Eye (tissue), 1 donor: ENCODE measurements at regions not wholly inside any gene's neighbourhood (a gene's known extent, or its start where the extent isn't known, plus 50 kb on each side); places are given as distances from the start of the nearest gene placed in this dataset.

ENCODE experiments used
- DNase-seq: peaks from one replicate; pipeline ENCODE4 v3.0.0-alpha.2; 2015

DNA sequence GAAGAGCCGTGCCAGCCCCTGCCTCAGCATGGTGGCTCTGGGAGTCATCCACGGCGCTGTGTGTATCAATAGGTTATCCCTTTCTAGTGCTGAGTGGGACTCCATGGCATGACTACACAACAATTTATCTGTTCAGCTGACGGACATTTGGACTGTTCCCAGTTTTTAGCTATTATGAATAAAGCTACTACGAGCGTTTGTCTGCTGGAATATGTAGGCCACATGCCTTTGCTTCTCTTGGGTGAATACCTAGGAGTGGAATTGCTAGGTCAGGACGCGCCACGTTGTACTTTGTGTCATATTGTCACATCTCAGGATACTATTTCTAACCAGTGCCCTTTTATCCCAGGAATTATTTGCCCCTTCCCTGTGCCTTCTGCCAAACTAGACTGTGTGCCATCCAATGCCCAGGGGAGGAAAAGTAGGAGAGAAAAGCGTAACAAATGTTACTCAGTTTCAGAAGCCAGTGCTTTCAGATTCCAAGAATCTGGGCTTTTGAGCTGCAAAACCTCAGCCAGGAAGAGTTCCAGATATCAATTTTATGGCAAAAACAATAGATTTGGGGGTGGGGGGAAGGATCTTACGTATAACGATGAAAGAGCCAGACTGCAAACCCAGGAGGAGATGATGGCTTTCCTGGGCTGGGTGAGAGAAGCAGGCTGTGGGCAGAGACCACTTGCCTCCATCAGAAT lies 62.5 kb upstream of the NCOR2 start:
- no peak for DNase-seq

DNA sequence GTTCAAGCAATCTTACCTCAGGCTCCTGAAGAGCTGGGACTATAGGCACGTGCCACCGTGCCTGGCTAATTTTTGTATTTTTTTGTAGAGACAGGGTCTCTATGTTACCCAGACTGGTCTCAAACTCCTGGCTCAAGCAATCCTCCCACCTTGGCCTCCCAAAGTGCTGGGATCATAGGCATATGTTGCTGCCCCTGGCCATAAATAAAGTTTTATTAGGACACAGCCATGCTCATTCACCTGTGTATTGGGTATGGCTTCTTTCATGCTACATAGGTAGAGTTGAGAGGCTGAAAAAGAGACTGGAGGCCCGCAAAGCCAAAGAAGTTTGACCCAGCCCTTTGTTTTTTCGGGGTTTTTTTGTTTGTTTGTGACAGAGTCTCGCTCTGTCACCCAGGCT lies 61.7 kb upstream of the NCOR2 start:
- DNase-seq = no peak

DNA sequence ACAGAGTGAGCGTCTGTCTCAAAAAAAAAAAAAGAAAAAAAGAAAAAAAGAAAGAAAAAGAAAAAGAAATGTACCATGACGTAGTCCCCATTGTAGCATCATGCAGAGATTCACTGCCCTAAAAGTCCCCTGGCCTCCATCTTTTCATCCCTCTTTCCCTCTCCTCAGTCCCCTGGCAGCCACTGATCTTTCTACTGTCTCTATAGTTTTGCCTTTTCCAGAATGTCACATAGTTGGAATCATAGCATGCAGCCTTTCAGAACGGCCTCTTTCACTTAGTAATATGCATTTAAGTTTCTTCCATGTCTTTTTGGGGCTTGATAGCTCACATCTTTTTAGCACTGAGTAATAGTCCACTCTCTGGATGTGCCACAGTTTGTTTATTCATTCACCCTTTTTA lies 60.5 kb upstream of the NCOR2 start:
- no peak for DNase-seq

DNA sequence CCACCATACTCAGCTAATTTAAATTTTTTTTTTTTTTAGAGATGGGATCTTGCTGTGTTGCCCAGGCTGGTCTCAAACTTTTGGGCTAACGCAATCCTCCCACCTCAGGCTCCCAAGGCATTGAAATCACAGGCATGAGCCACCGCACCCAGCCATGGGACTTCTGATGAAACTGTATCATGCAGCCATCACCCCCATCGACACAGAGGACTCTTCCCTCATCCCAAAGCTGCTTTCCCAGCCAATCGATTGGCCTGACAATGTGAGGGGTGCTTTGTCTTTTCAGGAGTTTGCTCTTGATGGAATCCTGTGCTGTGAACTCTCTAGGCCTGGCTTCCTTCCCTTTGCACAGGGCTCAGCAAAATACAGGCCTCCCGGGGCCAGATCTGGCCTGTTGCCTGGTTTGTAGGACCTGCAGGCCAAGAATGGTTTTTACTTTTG lies 59.6 kb upstream of the NCOR2 start:
- DNase-seq = peak; percentile 57

DNA sequence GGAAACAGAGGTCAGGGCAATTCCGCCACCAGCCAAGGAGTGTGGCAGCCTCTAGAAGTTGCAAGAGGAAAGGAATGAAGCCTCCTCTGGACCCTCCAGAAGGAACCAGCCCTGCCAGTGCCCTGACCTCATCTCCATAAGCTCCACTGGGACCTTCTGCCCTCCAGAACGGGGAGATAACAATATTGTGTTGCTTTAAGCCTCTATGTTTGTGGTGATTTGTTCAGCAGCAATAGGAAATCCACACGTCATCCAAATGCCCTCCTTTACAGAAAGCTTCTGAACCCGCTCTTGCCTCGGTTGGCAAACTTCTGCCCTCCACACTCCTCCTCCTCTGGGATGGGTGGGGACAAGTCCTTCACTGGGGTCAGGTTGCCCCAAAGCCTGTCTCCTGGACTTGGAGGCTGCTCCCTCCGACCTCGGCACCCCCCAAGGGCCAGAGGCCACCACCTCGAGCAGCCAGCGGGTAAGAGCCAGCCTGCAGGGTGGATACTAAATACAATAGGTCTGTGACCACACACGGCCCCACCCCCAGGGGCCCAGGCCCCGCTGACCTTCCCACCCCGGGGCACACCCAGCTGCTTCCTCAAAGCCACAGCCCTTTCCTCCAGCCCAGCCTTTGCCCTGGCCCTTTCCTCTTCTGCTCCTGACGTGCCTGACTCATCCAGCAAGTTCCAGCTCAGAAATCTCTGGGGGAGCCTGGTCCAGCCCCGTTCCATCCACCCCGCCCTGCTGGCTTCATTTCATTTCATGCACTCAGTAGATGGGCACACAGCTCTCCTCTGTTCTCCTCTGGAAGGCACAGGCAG lies 58.7 kb upstream of the NCOR2 start:
- no peak for DNase-seq

DNA sequence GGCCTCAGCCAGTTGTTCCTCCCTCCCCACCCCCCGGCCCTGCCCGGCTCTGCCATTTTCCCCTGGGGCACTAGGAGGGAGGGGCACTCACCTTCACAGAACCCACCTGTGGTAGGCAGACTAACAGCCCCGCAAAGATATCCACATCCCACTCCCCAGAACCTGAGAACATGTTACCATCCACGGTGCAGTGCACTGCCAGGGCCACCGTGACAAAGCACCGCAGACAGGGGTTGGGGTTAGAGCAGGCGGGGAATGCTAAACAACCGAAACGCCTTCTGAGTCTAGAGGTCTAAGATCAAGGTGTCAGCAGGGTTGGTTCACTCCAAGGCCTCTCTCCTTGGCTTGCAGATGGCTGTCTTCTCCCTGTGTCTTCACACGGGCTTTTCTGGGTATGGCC lies 57.4 kb upstream of the NCOR2 start:
- DNase-seq = no peak

DNA sequence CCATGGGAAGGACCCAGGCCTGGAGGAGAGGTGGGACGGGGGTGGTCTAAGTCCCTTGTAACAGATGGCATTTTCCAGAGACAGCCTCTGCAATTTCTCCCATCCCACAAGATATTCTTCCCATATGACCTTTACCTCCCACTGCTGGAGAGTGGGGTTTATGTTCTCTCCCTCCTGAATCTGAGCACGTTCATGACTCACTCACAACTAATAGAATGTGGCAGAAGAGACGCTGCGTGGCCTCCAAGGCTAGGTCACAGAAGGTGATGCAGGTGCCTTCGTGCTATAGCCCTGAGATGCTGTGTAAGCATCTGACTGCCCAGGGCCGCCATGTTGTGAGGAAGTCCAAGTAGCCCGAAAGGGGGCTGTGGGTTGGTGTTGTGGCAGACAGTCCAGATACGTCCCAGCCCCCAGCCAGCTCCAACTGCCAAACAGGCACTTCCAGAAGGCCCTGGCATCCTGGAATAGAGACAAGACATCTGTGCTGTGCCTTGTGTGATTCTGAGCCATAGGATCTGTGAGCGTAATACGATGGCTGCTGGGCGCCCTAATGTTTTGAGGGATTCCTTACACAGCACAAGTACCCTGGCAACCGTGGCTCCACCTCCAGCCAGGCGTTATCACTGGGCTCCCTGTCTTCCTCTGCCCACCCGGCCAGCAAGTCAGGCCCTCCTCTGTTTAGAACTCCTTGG lies 56.1 kb upstream of the NCOR2 start:
- DNase-seq = no peak

DNA sequence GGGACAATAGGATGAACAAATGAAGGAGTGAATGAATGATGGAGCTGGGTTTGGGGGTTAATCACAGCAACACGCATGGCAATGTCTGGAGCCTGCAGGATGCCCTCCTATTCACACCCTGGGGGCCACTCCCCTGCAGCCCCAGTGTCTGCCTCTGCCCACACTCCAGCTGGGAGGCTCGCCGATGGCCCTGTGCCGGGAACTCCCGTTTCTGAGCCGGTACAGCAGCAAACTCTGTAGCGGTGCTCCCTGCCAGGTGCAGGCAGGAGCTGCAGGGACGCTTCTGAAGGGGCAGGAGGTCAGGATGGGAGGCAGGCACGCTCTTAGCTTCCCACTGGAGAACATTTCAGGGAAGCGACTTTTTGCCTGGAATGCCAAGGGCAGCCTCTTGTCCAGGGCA lies 55.4 kb upstream of the NCOR2 start:
- no peak for DNase-seq

DNA sequence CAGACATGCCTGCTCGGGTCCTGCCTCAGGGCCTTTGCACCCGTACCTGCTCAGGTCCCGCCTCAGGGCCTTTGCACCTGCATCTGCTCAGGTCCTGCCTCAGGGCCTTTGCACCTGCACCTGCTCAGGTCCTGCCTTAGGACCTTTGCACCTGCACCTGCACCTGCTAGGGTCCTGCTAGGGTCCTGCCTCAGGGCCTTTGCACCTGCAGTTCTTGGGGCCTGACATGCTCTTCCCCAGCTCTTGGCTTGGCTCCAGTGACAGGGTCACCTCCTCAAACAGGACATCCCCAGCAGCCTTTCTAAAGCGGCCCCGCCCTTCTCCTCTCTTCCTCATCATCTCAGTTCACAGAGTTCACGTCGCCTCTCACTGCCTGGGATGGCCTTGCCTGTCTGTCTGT lies 54.9 kb upstream of the NCOR2 start:
- DNase-seq = no peak

DNA sequence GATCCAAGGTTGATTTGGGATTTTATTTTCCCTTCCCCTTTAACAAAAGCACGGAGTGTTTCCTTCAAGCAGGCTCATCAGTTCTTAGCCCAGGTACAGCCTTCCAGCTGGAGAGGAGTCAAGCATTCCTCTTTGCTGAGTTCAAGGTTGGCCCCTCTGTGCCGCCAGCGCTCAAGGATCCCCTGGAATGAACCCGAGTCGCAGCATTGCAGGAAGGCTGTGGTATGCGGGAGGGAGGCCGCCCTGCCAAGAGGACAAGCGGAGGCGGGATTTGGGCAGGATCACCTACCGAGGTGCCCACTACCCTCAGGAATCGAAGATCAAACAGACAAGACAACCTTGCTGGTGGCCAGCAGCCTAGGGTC lies 53.9 kb upstream of the NCOR2 start:
- DNase-seq = peak; percentile 59

DNA sequence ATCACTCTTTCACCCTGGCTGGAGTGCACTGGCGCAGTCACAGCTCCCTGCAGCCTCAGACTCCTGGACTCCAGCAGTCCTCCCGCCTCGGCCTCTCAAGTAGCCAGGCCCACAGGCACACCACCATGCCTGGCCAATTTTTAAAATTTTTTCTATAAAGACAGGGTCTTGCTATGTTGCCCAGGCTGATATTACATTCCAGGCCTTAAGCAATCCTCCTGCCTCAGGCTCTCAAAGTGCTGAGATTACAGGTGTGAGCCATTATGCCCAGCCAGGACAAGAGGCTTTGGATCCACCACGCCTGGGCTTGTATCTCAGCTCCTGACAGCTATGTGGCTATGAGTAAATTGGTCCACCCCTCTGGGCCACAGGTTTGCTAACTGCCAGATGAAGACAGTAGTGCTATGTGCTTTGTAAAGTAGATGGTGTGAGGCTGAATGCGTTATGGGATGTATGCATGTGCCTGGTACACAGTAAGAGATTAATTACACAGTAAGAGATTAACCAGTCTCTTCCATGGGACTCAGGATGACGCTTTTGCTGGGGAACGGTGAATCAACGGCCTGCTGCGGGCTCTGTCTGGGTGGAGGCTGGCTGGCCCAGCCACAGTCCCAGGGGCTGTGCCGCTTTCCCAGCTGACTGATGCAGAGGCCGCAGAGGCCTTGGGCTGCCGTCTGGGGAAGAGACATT lies 53.3 kb upstream of the NCOR2 start:
- no peak for DNase-seq

DNA sequence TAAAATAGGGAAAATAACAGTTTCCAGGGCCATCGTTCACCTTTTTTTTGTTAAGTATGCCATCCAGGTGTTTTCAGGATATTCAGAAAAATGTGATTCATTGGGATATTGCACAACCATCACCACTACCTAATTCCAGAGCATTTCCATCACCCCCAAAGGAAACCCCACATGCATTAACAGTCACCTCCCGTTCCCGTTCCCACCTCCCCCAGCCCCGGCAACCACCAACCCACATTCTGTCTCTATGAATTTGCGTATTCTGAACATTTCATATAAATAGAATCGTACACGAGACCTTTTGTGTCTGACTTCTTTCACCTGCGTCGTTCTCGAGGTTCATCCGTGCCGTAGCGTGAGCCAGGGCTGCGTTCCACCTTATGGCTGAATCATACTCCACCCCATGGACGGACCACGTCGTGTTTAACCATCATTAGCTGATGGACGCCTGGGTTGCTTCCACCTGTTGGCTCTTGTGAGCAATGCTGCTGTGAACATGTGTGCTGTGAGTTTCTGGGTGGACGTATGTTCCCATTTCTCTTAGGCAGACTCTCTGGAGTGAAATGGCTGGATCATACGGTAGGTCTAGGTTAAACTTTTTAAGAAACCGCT lies 51.0 kb upstream of the NCOR2 start:
- DNase-seq = no peak

DNA sequence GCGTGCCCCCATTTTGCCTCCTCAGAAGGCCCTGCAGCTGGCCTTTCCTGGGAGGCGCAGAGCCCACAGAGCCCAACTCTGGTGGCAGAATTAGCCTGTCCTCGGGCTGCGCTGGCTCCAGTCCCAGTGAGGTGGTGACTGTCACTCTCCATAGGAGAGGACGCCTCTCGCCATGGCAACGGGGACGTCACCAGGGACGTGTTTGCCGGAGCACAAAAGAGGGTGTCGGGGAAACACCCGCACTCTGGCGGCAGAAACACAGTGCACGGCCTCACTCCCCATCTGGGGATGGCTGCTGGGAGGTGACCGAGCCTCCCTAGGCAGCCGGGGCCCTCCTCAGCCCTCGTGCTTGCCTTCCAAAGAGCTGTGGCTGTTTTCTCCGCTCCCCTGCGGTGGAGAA lies 50.2 kb upstream of the NCOR2 start:
- DNase-seq = peak; percentile 83
